Smooth muscle cell (in vitro differentiated cells): ENCODE measurements at regions not wholly inside any gene's neighbourhood (a gene's known extent, or its start where the extent isn't known, plus 50 kb on each side); places are given as distances from the start of the nearest gene placed in this dataset.

Experiments
- DNase-seq: peaks from one replicate; lab custom pipeline; 2025; ENCODE audit not compliant: unreplicated experiment; lab: John Stamatoyannopoulos, UW
- H2AFZ ChIP-seq: fragments of 200-600 bp; sonication (generic); 2 replicates; pipeline ENCODE4 v1.6.0; 2016; ENCODE audit warnings: antibody characterized with exemption, low read depth, mild to moderate bottlenecking
- H3F3A ChIP-seq: fragments of 200-600 bp; sonication (generic); 2 replicates; pipeline ENCODE4 v1.6.0; 2017; ENCODE audit warnings: antibody characterized with exemption, low read depth
- H3K27ac ChIP-seq: fragments of 200-600 bp; sonication (generic); 2 replicates; pipeline ENCODE4 v1.5.1; 2016; ENCODE audit warnings: low read depth, mild to moderate bottlenecking
- H3K27me3 ChIP-seq: fragments of 200-600 bp; sonication (generic); 2 replicates; pipeline ENCODE4 v1.6.1; 2016; ENCODE audit warnings: low read depth, mild to moderate bottlenecking
- H3K36me3 ChIP-seq: fragments of 200-600 bp; sonication (generic); 2 replicates; pipeline ENCODE4 v1.5.1; 2016; ENCODE audit warnings: low read depth
- H3K4me1 ChIP-seq: fragments of 200-600 bp; sonication (generic); 2 replicates; pipeline ENCODE4 v1.5.1; 2016; ENCODE audit warnings: low read depth
- H3K4me2 ChIP-seq: fragments of 200-600 bp; sonication (generic); 2 replicates; pipeline ENCODE4 v1.6.0; 2016; ENCODE audit warnings: mild to moderate bottlenecking
- H3K4me3 ChIP-seq: fragments of 200-600 bp; sonication (generic); 2 replicates; pipeline ENCODE4 v1.5.1; 2016; ENCODE audit warnings: mild to moderate bottlenecking
- H3K79me2 ChIP-seq: fragments of 200-600 bp; sonication (generic); 2 replicates; pipeline ENCODE4 v1.6.0; 2016; ENCODE audit warnings: low read depth, mild to moderate bottlenecking
- H3K9ac ChIP-seq: fragments of 200-600 bp; sonication (generic); 2 replicates; pipeline ENCODE4 v1.6.0; 2016; ENCODE audit warnings: low read depth
- H3K9me3 ChIP-seq: fragments of 200-600 bp; sonication (generic); replicated peaks from 2 replicates; pipeline ENCODE4 v1.5.1; 2016; ENCODE audit warnings: low read depth
- H4K20me1 ChIP-seq: fragments of 200-600 bp; sonication (generic); 2 replicates; pipeline ENCODE4 v1.6.0; 2016; ENCODE audit warnings: low read depth
- WGBS: methylation state at CpG from one replicate; pipeline ENCODE4 v1.1.7; 2016; ENCODE audit warnings: low lambda C conversion rate; 5-methylcytosine and 5-hydroxymethylcytosine counted together
- TF ChIP-seq, protein P1 (sequence below): fragments of 200-600 bp; sonication (generic); IDR thresholded peaks from 2 replicates; pipeline ENCODE4 v1.5.1; 2017; ENCODE audit warnings: borderline replicate concordance, mild to moderate bottlenecking, antibody characterized with exemption; ENCODE audit not compliant: insufficient read depth, poor library complexity, severe bottlenecking

DNA sequence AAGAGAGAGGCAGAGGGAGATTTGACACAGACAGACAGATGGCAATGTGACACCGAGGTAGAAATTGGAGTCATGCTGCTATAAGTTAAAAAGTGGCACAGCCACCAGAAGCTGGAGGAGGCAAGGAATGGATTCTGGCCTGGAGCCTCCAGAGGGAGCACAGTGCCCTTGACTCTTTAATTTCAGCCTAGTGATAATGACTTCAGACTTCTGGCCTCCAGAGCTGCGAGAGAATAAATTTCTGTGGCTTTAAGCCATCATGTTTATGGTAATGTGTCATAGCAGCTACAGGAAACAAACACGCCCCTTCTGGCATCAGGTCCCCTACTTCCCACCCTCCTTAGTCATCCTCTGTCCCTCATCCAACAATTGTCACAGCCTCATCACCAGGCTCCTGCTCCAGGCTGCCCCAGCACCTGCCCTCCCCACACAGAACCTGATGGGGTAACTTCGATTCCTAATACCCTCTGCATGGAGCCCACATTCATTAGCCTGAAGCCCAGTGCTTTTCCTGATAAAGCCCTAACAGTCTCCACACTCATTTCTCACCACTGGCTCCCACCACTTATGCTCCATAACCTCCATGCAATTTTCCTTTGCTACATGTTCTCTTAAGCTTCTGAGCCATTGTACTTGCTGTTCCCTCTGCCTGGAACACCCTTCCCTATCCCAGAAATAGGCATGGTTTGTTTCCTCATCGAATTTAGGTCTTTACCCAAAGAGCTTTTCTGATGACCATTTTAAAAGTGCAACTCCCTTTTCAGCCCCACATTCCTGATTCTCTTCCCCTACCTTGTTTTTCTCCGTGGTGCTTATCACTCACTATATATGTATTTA lies 69.7 kb upstream of the TOX2 start:
- H3K27me3 ChIP-seq: no peaks in the 10 kb centered on the region
- H3K79me2 ChIP-seq: no peaks in the 10 kb centered on the region
- no peak overlapping the region for H3K9ac ChIP-seq
- H3K4me1 ChIP-seq: peaks cover 1% of the 10 kb centered on the region
- H3K36me3 ChIP-seq: no peaks in the 10 kb centered on the region
- TF ChIP-seq, protein P1, sequence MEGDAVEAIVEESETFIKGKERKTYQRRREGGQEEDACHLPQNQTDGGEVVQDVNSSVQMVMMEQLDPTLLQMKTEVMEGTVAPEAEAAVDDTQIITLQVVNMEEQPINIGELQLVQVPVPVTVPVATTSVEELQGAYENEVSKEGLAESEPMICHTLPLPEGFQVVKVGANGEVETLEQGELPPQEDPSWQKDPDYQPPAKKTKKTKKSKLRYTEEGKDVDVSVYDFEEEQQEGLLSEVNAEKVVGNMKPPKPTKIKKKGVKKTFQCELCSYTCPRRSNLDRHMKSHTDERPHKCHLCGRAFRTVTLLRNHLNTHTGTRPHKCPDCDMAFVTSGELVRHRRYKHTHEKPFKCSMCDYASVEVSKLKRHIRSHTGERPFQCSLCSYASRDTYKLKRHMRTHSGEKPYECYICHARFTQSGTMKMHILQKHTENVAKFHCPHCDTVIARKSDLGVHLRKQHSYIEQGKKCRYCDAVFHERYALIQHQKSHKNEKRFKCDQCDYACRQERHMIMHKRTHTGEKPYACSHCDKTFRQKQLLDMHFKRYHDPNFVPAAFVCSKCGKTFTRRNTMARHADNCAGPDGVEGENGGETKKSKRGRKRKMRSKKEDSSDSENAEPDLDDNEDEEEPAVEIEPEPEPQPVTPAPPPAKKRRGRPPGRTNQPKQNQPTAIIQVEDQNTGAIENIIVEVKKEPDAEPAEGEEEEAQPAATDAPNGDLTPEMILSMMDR: peak; percentile 33
- peak overlapping the region; percentile 57 for H3K27ac ChIP-seq
- H4K20me1 ChIP-seq: no peaks in the 10 kb centered on the region
- WGBS: 50% methylated on average over 6 of the region's 6 CpGs
- DNase-seq: no peak
- peaks cover 10% of the 10 kb centered on the region for H3F3A ChIP-seq
- no peak overlapping the region for H3K4me3 ChIP-seq
- H2AFZ ChIP-seq: no peak overlapping the region
- H3K4me2 ChIP-seq: no peak overlapping the region
- H3K9me3 ChIP-seq: no peaks in the 10 kb centered on the region

- Histone ChIP-seq H3K4me2 (no peak overlapping the region), H3F3A (peaks cover 10% of the 10 kb centered on the region), H3K9me3 (no peaks in the 10 kb centered on the region), H4K20me1 (no peaks in the 10 kb centered on the region), H3K79me2 (no peaks in the 10 kb centered on the region), H3K36me3 (no peaks in the 10 kb centered on the region), H2AFZ (no peak overlapping the region), H3K4me1 (no peaks in the 10 kb centered on the region), H3K27me3 (no peaks in the 10 kb centered on the region), H3K9ac (no peak overlapping the region), H3K27ac (no peak overlapping the region), H3K4me3 (no peak overlapping the region)
- no peak for DNase-seq
- 97% methylated on average over 6 of the region's 6 CpGs for WGBS
- TF ChIP-seq, protein P1: no peak
These were observed 70.5 kb upstream of the TOX2 start for GRCh38 chr20:43843965-43844660.

DNA sequence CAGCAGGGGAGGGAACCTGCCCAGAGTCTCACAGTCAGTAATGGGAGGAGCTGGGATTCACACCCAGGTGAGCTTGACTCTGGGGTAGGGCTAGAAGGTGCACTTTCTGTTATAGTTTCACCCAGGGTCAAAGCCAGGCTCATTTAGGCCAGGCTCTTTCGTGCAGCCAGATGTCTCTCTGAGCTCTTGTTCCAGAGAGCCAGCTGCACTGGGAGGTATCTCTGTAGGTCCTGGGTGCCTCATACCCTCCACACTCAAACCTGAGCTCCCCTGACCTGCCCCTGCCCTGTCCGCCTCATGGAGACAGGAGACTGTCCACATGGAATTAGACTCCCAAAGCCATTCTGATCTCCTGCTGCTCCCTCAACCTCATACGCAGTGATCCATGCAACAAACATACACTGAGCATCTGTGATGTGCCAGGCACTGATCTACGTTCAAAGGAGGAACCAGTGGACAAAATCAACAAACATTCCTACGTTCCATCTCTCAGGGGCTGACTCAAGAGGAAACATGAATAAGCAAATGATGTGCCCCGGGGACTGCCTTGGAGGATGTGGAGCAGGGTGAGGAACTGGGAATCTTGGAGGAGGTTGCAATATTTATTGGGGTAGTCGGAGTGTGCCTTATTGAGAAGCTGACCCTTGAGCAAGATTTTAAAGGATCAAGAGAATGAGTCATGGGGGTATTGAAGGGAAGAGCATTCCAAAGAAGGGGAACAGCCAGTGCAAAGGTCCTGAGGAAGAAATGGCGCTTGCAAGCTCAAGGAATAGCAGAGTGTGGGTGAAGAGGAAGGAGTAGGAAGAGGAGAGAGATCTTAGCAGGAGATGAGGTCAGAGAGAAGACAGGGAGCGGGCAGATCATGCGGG lies 71.3 kb upstream of the TOX2 start:
- TF ChIP-seq, protein P1: no peak
- no peaks in the 10 kb centered on the region for H3K36me3 ChIP-seq
- H2AFZ ChIP-seq: no peak overlapping the region
- no peak overlapping the region for H3K27ac ChIP-seq
- DNase-seq: no peak
- H3K9ac ChIP-seq: no peak overlapping the region
- no peak overlapping the region for H3K4me3 ChIP-seq
- H3K27me3 ChIP-seq: no peaks in the 10 kb centered on the region
- H3K79me2 ChIP-seq: no peaks in the 10 kb centered on the region
- no peaks in the 10 kb centered on the region for H3K9me3 ChIP-seq
- 63% methylated on average over 10 of the region's 10 CpGs for WGBS
- peaks cover 10% of the 10 kb centered on the region for H3F3A ChIP-seq
- H3K4me1 ChIP-seq: no peaks in the 10 kb centered on the region
- H4K20me1 ChIP-seq: no peaks in the 10 kb centered on the region
- no peak overlapping the region for H3K4me2 ChIP-seq
